SHP77 (cell line): ENCODE measurements at regions not wholly inside any gene's neighbourhood (a gene's known extent, or its start where the extent isn't known, plus 50 kb on each side); places are given as distances from the start of the nearest gene placed in this dataset.
"Not testable (repeated sequence)": the region's sequence is repeated elsewhere in the genome, so short reads cannot be mapped to it uniquely, and the experiment has no call there.

Experiments
- DNase-seq, 2 experiments: peaks; one replicate each; lab custom pipeline; 2025; lab: John Stamatoyannopoulos, UW

GRCh38 chr16:8187782-8188372, 402.4 kb downstream of the TMEM114 start:
- DNase-seq: no peak

- DNase-seq: no peak
Observed at GRCh38 chr16:8184854-8185253, 405.5 kb downstream of the TMEM114 start.

GRCh38 chr16:8183176-8184099, 406.9 kb downstream of the TMEM114 start:
- DNase-seq: no peak

- DNase-seq: no peak
Observed at GRCh38 chr16:8182761-8183160, 407.6 kb downstream of the TMEM114 start.

GRCh38 chr16:8179615-8180014, 410.7 kb downstream of the TMEM114 start:
- DNase-seq: no peak

- no peak for DNase-seq
Observed at GRCh38 chr16:8178271-8178670, 412.0 kb downstream of the TMEM114 start.

- DNase-seq: no peak
Observed at GRCh38 chr16:8175411-8175810, 414.9 kb downstream of the TMEM114 start.

GRCh38 chr16:8173111-8173644, 417.1 kb downstream of the TMEM114 start:
- DNase-seq: peak; percentile 81 to 87

GRCh38 chr16:8172551-8172950, 417.8 kb downstream of the TMEM114 start:
- DNase-seq: no peak

- DNase-seq: no peak
Observed at GRCh38 chr16:8168016-8168415, 422.3 kb downstream of the TMEM114 start.

- no peak for DNase-seq
Observed at GRCh38 chr16:8167436-8167835, 422.9 kb downstream of the TMEM114 start.

- DNase-seq: no peak
Observed at GRCh38 chr16:8158051-8158450, 432.3 kb downstream of the TMEM114 start.

- no peak for DNase-seq
Observed at GRCh38 chr16:8155275-8155674, 435.0 kb downstream of the TMEM114 start.

GRCh38 chr16:8146256-8147012, 443.9 kb downstream of the TMEM114 start:
- DNase-seq: no peak

GRCh38 chr16:8138666-8139065, 451.6 kb downstream of the TMEM114 start:
- no peak for DNase-seq

- no peak for DNase-seq
Observed at GRCh38 chr16:8137606-8138005, 452.7 kb downstream of the TMEM114 start.

- no peak for DNase-seq
Observed at GRCh38 chr16:8130197-8130596, 460.1 kb downstream of the TMEM114 start.

- DNase-seq: no peak
Observed at GRCh38 chr16:8127070-8127469, 463.2 kb downstream of the TMEM114 start.

- DNase-seq: no peak
Observed at GRCh38 chr16:8126313-8126712, 464.0 kb downstream of the TMEM114 start.

- no peak for DNase-seq
Observed at GRCh38 chr16:8120001-8120400, 470.3 kb downstream of the TMEM114 start.

GRCh38 chr16:8115814-8116213, 474.5 kb downstream of the TMEM114 start:
- no peak for DNase-seq

- DNase-seq: not testable (repeated sequence)
Observed at GRCh38 chr16:8114941-8115340, 475.4 kb downstream of the TMEM114 start.
